Astrocyte (in vitro differentiated cells and primary cell): ENCODE measurements at regions not wholly inside any gene's neighbourhood (a gene's known extent, or its start where the extent isn't known, plus 50 kb on each side); places are given as distances from the start of the nearest gene placed in this dataset.
"Not testable (repeated sequence)": the region's sequence is repeated elsewhere in the genome, so short reads cannot be mapped to it uniquely, and the experiment has no call there.

Source experiments
- DNase-seq: peaks from one replicate; pipeline ENCODE4 v3.0.0-alpha.2; 2010; ENCODE audit warnings: low read depth
- FAIRE-seq: peaks from 2 replicates; lab custom pipeline; 2011; peaks lifted over from hg19 to GRCh38; lab: Jason Lieb, UNC
- H2AFZ ChIP-seq: 2 replicates; pipeline ENCODE4 v1.6.0; 2012; ENCODE audit warnings: low read depth, low read length, inconsistent platforms
- H3K27ac ChIP-seq: 2 replicates; pipeline ENCODE4 v1.5.1; 2011; ENCODE audit warnings: low read depth, low read length, inconsistent platforms
- H3K27me3 ChIP-seq: 2 replicates; pipeline ENCODE4 v1.6.0; 2011; ENCODE audit warnings: low read length, inconsistent platforms; ENCODE audit not compliant: insufficient read depth
- H3K36me3 ChIP-seq: 2 replicates; pipeline ENCODE4 v1.5.1; 2011; ENCODE audit warnings: low read length, inconsistent platforms; ENCODE audit not compliant: insufficient read depth
- H3K4me1 ChIP-seq: 2 replicates; pipeline ENCODE4 v1.5.1; 2011; ENCODE audit warnings: low read length, inconsistent platforms; ENCODE audit not compliant: insufficient read depth
- H3K4me2 ChIP-seq: 2 replicates; pipeline ENCODE4 v1.6.0; 2012; ENCODE audit warnings: low read length, inconsistent platforms
- H3K4me3 ChIP-seq: 2 replicates; pipeline ENCODE4 v1.5.1; 2011; ENCODE audit warnings: low read depth, mild to moderate bottlenecking, low read length, inconsistent platforms; ENCODE audit not compliant: insufficient read depth
- H3K79me2 ChIP-seq: 2 replicates; pipeline ENCODE4 v1.6.0; 2012; ENCODE audit warnings: mild to moderate bottlenecking, low read length, inconsistent platforms; ENCODE audit not compliant: insufficient read depth
- H3K9ac ChIP-seq: 2 replicates; pipeline ENCODE4 v1.6.0; 2012; ENCODE audit warnings: mild to moderate bottlenecking, low read length, inconsistent platforms
- H3K9me3 ChIP-seq: 2 replicates; pipeline ENCODE4 v1.5.1; 2012; ENCODE audit warnings: low read depth, mild to moderate bottlenecking, low read length, inconsistent platforms; ENCODE audit not compliant: insufficient read depth
- H4K20me1 ChIP-seq: 2 replicates; pipeline ENCODE4 v1.6.0; 2012; ENCODE audit warnings: low read length, inconsistent platforms; ENCODE audit not compliant: insufficient read depth
- H3K27ac Mint-ChIP-seq: one replicate; pipeline ENCODE4 v1.8.0; 2021; ENCODE audit warnings: mild to moderate bottlenecking, mixed read lengths; ENCODE audit not compliant: unreplicated experiment
- H3K27me3 Mint-ChIP-seq: one replicate; pipeline ENCODE4 v1.8.0; 2021; ENCODE audit warnings: low read depth, mixed read lengths; ENCODE audit not compliant: unreplicated experiment
- H3K36me3 Mint-ChIP-seq: one replicate; pipeline ENCODE4 v1.8.0; 2021; ENCODE audit warnings: low read depth, mixed read lengths; ENCODE audit not compliant: unreplicated experiment
- H3K4me1 Mint-ChIP-seq: one replicate; pipeline ENCODE4 v1.8.0; 2021; ENCODE audit warnings: low read depth, mixed read lengths; ENCODE audit not compliant: unreplicated experiment
- H3K4me3 Mint-ChIP-seq: one replicate; pipeline ENCODE4 v1.8.0; 2021; ENCODE audit warnings: mild to moderate bottlenecking, moderate library complexity, mixed read lengths; ENCODE audit not compliant: unreplicated experiment
- H3K9me3 Mint-ChIP-seq: one replicate; pipeline ENCODE4 v1.8.0; 2021; ENCODE audit warnings: mild to moderate bottlenecking, mixed read lengths; ENCODE audit not compliant: unreplicated experiment

DNA sequence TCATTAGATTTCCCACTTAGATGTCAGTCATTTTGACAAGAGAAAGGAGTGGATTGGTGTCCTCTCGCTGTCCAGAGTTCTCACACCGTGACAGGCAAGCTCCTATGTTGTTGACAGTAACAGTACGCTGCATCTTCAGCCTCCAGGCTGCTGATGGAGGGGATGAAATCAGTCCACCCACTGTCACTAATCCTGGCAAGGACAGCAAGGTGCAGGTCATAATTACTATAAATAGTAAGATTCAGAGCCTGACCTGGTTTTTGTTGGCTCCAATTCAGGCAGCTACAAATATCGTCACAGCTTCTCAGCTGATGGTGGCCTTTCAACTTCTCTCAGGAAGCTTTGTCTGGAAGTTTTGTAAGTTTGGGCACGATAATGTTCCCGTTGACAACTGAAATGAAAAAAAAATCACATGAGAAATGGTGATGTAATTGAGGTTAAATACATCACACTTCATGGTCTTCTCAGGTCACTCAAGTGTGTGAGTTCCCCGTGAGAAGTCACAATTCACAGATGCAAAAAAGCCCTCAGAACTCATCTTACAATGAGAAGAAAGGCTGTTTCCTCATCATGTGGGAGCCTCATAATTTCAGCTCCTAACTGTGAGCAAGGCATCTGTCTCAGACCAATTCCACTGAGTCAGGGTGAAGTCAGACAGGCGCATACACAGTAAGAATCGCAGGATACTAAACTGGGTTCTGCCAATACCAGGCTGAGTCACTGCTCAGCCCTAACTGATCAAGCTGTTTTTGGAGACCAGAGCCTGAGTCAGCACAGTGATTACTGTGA is 516.9 kb downstream of the RPIA start:
- not testable (repeated sequence) for H3K27me3 Mint-ChIP-seq, H3K36me3 ChIP-seq, H3K27ac Mint-ChIP-seq, H3K4me2 ChIP-seq, H3K4me3 ChIP-seq, H3K36me3 Mint-ChIP-seq, H3K4me1 ChIP-seq, H3K79me2 ChIP-seq, H3K9me3 Mint-ChIP-seq, H3K9ac ChIP-seq, H3K27ac ChIP-seq, H3K4me3 Mint-ChIP-seq, H3K9me3 ChIP-seq, H3K27me3 ChIP-seq, H4K20me1 ChIP-seq, H2AFZ ChIP-seq, H3K4me1 Mint-ChIP-seq
- FAIRE-seq (peak; percentile 80), DNase-seq (peak; percentile 22)

DNA sequence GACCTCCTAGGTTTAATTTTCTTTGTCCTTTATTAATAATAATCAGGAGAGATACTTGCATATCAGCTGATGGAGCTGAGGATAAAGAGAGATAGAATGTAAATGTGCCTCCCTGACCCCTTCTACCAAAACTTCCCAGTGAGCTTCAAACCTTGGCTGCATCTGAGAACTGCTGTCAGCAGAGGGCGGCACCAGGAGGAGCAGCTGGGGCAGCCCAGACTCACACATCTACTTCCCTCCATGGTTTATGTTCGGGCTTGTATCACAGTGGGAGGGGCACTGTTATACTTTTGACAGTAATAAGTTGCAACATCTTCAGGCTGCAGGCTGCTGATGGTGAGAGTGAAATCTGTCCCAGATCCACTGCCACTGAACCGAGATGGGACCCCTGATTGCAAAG is 521.7 kb downstream of the RPIA start:
- FAIRE-seq, H3K27ac Mint-ChIP-seq, H3K4me1 ChIP-seq, H3K27ac ChIP-seq, H3K9me3 Mint-ChIP-seq, H2AFZ ChIP-seq, H4K20me1 ChIP-seq, H3K27me3 Mint-ChIP-seq, H3K4me3 Mint-ChIP-seq, H3K36me3 ChIP-seq, H3K27me3 ChIP-seq, H3K4me2 ChIP-seq, H3K9me3 ChIP-seq, H3K9ac ChIP-seq, H3K79me2 ChIP-seq, H3K4me3 ChIP-seq, H3K36me3 Mint-ChIP-seq, DNase-seq, H3K4me1 Mint-ChIP-seq: not testable (repeated sequence)

DNA sequence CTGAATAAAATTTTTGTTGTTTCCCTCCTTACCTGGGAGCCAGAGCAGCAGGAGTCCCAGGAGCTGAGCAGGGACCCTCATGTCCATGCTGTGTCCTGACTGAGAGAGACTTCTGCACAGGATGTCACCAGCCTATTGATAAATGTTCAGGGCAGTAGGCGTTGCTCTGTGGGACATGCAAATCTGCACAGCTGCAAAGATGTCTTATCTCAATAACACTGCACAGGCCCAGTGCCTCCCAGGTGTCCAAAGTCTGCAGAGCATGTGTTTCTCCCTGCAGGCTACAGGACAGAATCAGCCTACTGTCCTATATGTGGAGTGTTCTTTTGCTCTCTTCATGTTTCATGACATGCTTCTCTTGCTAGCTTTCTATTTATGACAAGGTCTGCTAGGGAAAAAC is 522.3 kb downstream of the RPIA start:
- not testable (repeated sequence) for H3K27ac Mint-ChIP-seq, H2AFZ ChIP-seq, H3K9me3 ChIP-seq, H3K4me1 ChIP-seq, H3K4me3 ChIP-seq, H3K36me3 Mint-ChIP-seq, H3K79me2 ChIP-seq, H3K4me2 ChIP-seq, H3K4me1 Mint-ChIP-seq, FAIRE-seq, DNase-seq, H3K27me3 Mint-ChIP-seq, H4K20me1 ChIP-seq, H3K9ac ChIP-seq, H3K4me3 Mint-ChIP-seq, H3K27me3 ChIP-seq, H3K27ac ChIP-seq, H3K36me3 ChIP-seq, H3K9me3 Mint-ChIP-seq

DNA sequence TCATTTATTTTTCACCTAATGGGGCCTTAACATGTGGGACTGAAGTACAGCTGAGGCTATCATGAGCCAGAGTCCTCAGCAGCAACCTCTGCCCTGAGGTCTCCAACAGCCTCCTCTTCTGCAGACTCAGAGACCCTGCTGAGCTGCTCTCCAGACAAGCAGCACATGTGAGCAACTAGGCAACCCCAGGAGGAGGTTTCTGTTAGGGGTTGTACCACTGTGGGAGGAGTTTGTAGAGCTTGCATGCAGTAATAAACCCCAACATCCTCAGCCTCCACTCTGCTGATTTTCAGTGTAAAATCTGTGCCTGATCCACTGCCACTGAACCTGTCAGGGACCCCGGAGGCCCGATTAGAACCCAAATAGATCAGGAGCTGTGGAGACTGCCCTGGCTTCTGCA is 530.0 kb downstream of the RPIA start:
- H3K27me3 Mint-ChIP-seq, H4K20me1 ChIP-seq, H3K9ac ChIP-seq, H3K36me3 ChIP-seq, H3K79me2 ChIP-seq, H3K4me1 Mint-ChIP-seq, H3K9me3 ChIP-seq, H3K4me3 Mint-ChIP-seq, DNase-seq, H3K9me3 Mint-ChIP-seq, FAIRE-seq, H3K4me1 ChIP-seq, H3K27ac Mint-ChIP-seq, H3K4me2 ChIP-seq, H3K27ac ChIP-seq, H3K27me3 ChIP-seq, H3K36me3 Mint-ChIP-seq, H2AFZ ChIP-seq, H3K4me3 ChIP-seq: not testable (repeated sequence)

DNA sequence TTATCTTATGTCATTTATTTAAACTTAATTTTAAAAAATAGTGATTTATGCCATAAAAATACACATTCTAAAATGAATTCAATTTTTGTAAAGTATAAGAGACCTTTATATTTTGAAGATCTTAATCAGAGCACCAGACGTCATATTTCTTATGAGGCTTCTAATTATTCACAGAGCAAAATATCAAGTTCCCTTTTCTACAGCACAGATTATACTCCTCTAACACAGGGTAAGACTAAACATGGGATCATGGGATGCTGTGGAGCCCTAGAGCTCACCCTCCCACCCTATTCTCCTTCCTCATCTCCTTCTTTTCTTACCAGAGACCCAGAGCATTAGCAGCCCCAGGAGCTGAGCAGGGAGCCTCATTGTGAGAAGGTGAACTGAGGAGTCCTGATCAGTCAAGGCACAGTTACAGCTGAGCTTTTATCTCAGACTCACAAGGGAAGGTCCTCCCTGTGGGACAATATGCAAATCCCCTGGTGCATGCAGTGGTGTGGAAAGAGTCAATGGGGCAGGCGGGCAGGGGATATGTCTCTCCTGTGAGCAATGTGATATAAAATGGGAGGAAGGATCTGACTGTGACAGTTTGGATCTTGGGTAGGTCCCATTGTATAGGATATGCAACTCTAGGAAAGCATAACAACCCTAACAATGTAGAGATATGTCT is 530.7 kb downstream of the RPIA start:
- not testable (repeated sequence) for H4K20me1 ChIP-seq, H3K4me2 ChIP-seq, FAIRE-seq, DNase-seq, H3K9me3 Mint-ChIP-seq, H3K36me3 ChIP-seq, H3K36me3 Mint-ChIP-seq, H3K4me1 ChIP-seq, H3K9me3 ChIP-seq, H3K27me3 ChIP-seq, H3K27ac ChIP-seq, H3K4me3 ChIP-seq, H3K4me1 Mint-ChIP-seq, H2AFZ ChIP-seq, H3K27me3 Mint-ChIP-seq, H3K79me2 ChIP-seq, H3K27ac Mint-ChIP-seq, H3K9ac ChIP-seq, H3K4me3 Mint-ChIP-seq

DNA sequence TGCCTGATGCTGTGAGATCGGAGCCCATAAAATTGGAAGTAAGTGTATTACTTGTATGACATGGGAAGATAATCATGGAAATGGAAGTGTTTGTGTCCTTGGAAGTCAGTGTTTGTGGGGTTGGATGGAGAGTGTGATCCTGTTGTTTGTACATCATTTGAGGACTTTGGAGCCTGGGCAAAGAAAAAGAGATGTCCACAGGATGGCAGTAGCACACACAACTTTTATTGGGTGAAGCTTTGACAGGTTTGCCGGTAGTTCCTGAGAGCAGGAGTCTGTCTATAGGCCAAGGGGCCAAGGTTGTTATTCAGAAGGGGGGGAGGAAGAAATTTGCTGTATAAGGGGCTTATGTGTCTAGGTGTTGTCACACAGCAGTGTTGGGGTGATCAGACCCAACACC is 533.3 kb downstream of the RPIA start:
- not testable (repeated sequence) for H3K9ac ChIP-seq, H4K20me1 ChIP-seq, H3K4me3 ChIP-seq, H3K4me1 Mint-ChIP-seq, H3K9me3 ChIP-seq, H3K27ac Mint-ChIP-seq, H2AFZ ChIP-seq, H3K27ac ChIP-seq, DNase-seq, H3K27me3 Mint-ChIP-seq, H3K4me1 ChIP-seq, H3K79me2 ChIP-seq, H3K36me3 Mint-ChIP-seq, H3K4me2 ChIP-seq, H3K27me3 ChIP-seq, H3K36me3 ChIP-seq, FAIRE-seq, H3K9me3 Mint-ChIP-seq, H3K4me3 Mint-ChIP-seq
